ENCODE measurements at regions not wholly inside any gene's neighbourhood (a gene's known extent, or its start where the extent isn't known, plus 50 kb on each side); places are given as distances from the start of the nearest gene placed in this dataset.

- no peak for TF ChIP-seq CTCF (IDR thresholded peaks at IDR 0.05)
Observed at GRCh38 chr6:8655670-8656454, 220.5 kb upstream of the SLC35B3 start.

GRCh38 chr6:8652710-8653109 is 217.4 kb upstream of the SLC35B3 start:
- no peak for TF ChIP-seq CTCF (IDR thresholded peaks at IDR 0.05)
- Histone ChIP-seq H3K9me3 (no peaks in the 10 kb centered on the region), H3K27ac (no peak overlapping the region), H3K27me3 (no peaks in the 10 kb centered on the region), H3K4me1 (no peaks in the 10 kb centered on the region), H3K4me3 (no peak overlapping the region), H3K36me3 (no peaks in the 10 kb centered on the region)
- DNase-seq (ENCODE audit: low spot score) = no peak

More at GRCh38 chr6:8655670-8656454, 220.5 kb upstream of the SLC35B3 start:
- Histone ChIP-seq H3K27ac (no peak overlapping the region), H3K9me3 (no peaks in the 10 kb centered on the region), H3K27me3 (no peaks in the 10 kb centered on the region), H3K4me3 (no peak overlapping the region), H3K36me3 (no peaks in the 10 kb centered on the region), H3K4me1 (no peaks in the 10 kb centered on the region)
- no peak for DNase-seq (ENCODE audit: low spot score)

- H3K9me3 ChIP-seq = no peaks in the 10 kb centered on the region
- H3K36me3 ChIP-seq = no peaks in the 10 kb centered on the region
- no peak overlapping the region for H3K27ac ChIP-seq
- H3K4me1 ChIP-seq = no peaks in the 10 kb centered on the region
- no peak for TF ChIP-seq CTCF (IDR thresholded peaks at IDR 0.05)
- no peaks in the 10 kb centered on the region for H3K27me3 ChIP-seq
- DNase-seq (ENCODE audit: low spot score) = no peak
- H3K4me3 ChIP-seq = no peak overlapping the region
Observed at GRCh38 chr6:8651998-8652397, 216.7 kb upstream of the SLC35B3 start.

GRCh38 chr6:8645212-8645611 is 209.9 kb upstream of the SLC35B3 start:
- DNase-seq (ENCODE audit: low spot score) = no peak
- TF ChIP-seq CTCF (IDR thresholded peaks at IDR 0.05) = no peak
- Histone ChIP-seq H3K27me3 (no peaks in the 10 kb centered on the region), H3K4me3 (no peak overlapping the region), H3K36me3 (no peaks in the 10 kb centered on the region), H3K4me1 (no peaks in the 10 kb centered on the region), H3K9me3 (no peaks in the 10 kb centered on the region), H3K27ac (no peak overlapping the region)

GRCh38 chr6:8644306-8644705 is 209.0 kb upstream of the SLC35B3 start:
- Histone ChIP-seq H3K4me3 (no peak overlapping the region), H3K9me3 (no peaks in the 10 kb centered on the region), H3K4me1 (no peaks in the 10 kb centered on the region), H3K36me3 (no peaks in the 10 kb centered on the region), H3K27me3 (no peaks in the 10 kb centered on the region), H3K27ac (no peak overlapping the region)
- DNase-seq (ENCODE audit: low spot score) = no peak
- TF ChIP-seq CTCF (IDR thresholded peaks at IDR 0.05) = no peak

GRCh38 chr6:8642854-8643253 is 207.5 kb upstream of the SLC35B3 start:
- Histone ChIP-seq H3K4me3 (no peak overlapping the region), H3K4me1 (no peaks in the 10 kb centered on the region), H3K27ac (no peak overlapping the region), H3K36me3 (no peaks in the 10 kb centered on the region), H3K27me3 (no peaks in the 10 kb centered on the region), H3K9me3 (no peaks in the 10 kb centered on the region)
- no peak for DNase-seq (ENCODE audit: low spot score)
- TF ChIP-seq CTCF (IDR thresholded peaks at IDR 0.05) = no peak
